Esophagus squamous epithelium (tissue), 4 donors: ENCODE measurements at regions not wholly inside any gene's neighbourhood (a gene's known extent, or its start where the extent isn't known, plus 50 kb on each side); places are given as distances from the start of the nearest gene placed in this dataset.

Experiments used
- POLR2A ChIP-seq, 4 donors: fragments of 450-650 bp; IDR thresholded peaks; one replicate each; pipeline ENCODE4 v1.6.1; 2017; ENCODE audit warnings: antibody characterized with exemption in 4 of 4, mild to moderate bottlenecking in 4 of 4, moderate library complexity in 3 of 4
- TF ChIP-seq, protein P1 (sequence below), 6 experiments: fragments of 450-650 bp in 4 of 6; fragments of 200-600 bp in 2 of 6; sonication (generic) in 2 of 6; IDR thresholded peaks; one replicate each; pipeline ENCODE4 v1.5.1; 2016 to 2019; ENCODE audit warnings: antibody characterized with exemption in 6 of 6, mild to moderate bottlenecking in 4 of 6, moderate library complexity in 4 of 6

DNA sequence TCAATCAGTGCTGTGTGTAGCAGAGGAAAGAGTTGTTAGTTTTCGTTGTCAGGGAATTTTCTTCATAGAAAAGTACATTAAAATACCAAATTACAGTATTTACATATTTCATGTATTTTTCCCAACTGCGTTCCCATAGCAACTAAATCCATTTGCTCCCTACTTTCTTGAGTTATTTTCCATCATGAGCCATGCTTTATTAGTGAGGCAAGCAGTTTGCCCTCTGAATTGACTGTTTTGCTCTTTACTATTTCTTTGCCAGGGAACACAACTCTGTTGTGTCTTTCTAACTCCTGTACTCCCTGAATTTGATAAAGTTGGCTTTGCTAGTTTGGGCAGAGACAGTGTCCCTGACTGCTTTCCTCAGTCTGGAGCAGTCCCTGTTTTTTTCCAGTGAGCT lies 276.2 kb upstream of the SLC30A5 start:
- TF ChIP-seq, protein P1, sequence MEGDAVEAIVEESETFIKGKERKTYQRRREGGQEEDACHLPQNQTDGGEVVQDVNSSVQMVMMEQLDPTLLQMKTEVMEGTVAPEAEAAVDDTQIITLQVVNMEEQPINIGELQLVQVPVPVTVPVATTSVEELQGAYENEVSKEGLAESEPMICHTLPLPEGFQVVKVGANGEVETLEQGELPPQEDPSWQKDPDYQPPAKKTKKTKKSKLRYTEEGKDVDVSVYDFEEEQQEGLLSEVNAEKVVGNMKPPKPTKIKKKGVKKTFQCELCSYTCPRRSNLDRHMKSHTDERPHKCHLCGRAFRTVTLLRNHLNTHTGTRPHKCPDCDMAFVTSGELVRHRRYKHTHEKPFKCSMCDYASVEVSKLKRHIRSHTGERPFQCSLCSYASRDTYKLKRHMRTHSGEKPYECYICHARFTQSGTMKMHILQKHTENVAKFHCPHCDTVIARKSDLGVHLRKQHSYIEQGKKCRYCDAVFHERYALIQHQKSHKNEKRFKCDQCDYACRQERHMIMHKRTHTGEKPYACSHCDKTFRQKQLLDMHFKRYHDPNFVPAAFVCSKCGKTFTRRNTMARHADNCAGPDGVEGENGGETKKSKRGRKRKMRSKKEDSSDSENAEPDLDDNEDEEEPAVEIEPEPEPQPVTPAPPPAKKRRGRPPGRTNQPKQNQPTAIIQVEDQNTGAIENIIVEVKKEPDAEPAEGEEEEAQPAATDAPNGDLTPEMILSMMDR (IDR thresholded peaks at IDR 0.05) = no peak
- TF ChIP-seq POLR2A (IDR thresholded peaks at IDR 0.05) = no peak
